IMR-90 (cell line): ENCODE measurements at regions not wholly inside any gene's neighbourhood (a gene's known extent, or its start where the extent isn't known, plus 50 kb on each side); places are given as distances from the start of the nearest gene placed in this dataset.

Source experiments
- ATAC-seq: fragments of 200-7000 bp; cut with Tn5 transposase; 2 replicates; pipeline ENCODE4 v1.9.1; 2020; ENCODE audit warnings: low read depth, mild to moderate bottlenecking, moderate library complexity
- BruUV-seq: library from RNA; stranded (reverse); fragments of 400-500 nt; replicated peaks from 2 replicates; lab custom pipeline; 2021; lab: Mats Ljungman, UMichigan
- CTCF ChIA-PET: fragments of 300-600 bp; formaldehyde crosslinking; extraction: SDS; loops from one replicate; lab custom pipeline; 2021; ENCODE audit warnings: antibody characterized with exemption; lab: Yijun Ruan, JAX
- POLR2A ChIA-PET: fragments of 300-600 bp; sonication (Branson Sonifier 250); formaldehyde crosslinking; loops from one replicate; lab custom pipeline; 2022; ENCODE audit warnings: antibody characterized with exemption; ENCODE audit not compliant: unreplicated experiment; lab: Charles Lee
- DNase-seq: peaks from one replicate; pipeline ENCODE4 v3.0.0; 2013
- H2AFZ ChIP-seq: replicated peaks from 2 replicates; pipeline ENCODE3; 2013; ENCODE audit warnings: low read length, mild to moderate bottlenecking; ENCODE audit not compliant: poor library complexity
- H2AK5ac ChIP-seq: 2 replicates; pipeline ENCODE4 v1.6.1; 2013; ENCODE audit warnings: low read depth, low read length, inconsistent platforms
- H2AK9ac ChIP-seq: replicated peaks from 2 replicates; pipeline ENCODE3; 2013; ENCODE audit warnings: mild to moderate bottlenecking, low read depth, low read length, moderate library complexity; ENCODE audit not compliant: poor library complexity
- H2BK120ac ChIP-seq: 2 replicates; pipeline ENCODE4 v1.6.1; 2013; ENCODE audit warnings: low read depth, low read length, inconsistent platforms
- H2BK15ac ChIP-seq: 3 replicates; pipeline ENCODE4 v1.6.1; 2013; ENCODE audit warnings: low read depth, low read length, inconsistent platforms
- H2BK20ac ChIP-seq: 2 replicates; pipeline ENCODE4 v1.6.1; 2013; ENCODE audit warnings: low read depth, mild to moderate bottlenecking, inconsistent platforms, low read length, moderate library complexity
- H2BK5ac ChIP-seq: 2 replicates; pipeline ENCODE4 v1.6.1; 2013; ENCODE audit warnings: mild to moderate bottlenecking, low read depth, low read length, inconsistent platforms; ENCODE audit not compliant: poor library complexity, severe bottlenecking
- H3K14ac ChIP-seq: replicated peaks from 2 replicates; pipeline ENCODE4 v1.6.1; 2013; ENCODE audit warnings: low read depth, low read length, inconsistent platforms
- H3K18ac ChIP-seq: 2 replicates; pipeline ENCODE4 v1.6.1; 2013; ENCODE audit warnings: low read depth, low read length, control low read depth
- H3K23ac ChIP-seq: 2 replicates; pipeline ENCODE4 v1.6.1; 2013; ENCODE audit warnings: low read depth, low read length, inconsistent platforms
- H3K27ac ChIP-seq: 2 replicates; pipeline ENCODE4 v1.5.1; 2013; ENCODE audit warnings: mild to moderate bottlenecking, control low read depth, low read length; ENCODE audit not compliant: insufficient read depth
- H3K27me3 ChIP-seq: 2 replicates; pipeline ENCODE4 v1.6.1; 2013; ENCODE audit warnings: low read length; ENCODE audit not compliant: control insufficient read depth, insufficient read depth
- H3K36me3 ChIP-seq: 2 replicates; pipeline ENCODE4 v1.6.1; 2013; ENCODE audit warnings: low read length, mixed read lengths; ENCODE audit not compliant: control insufficient read depth, insufficient read depth
- H3K4ac ChIP-seq: 2 replicates; pipeline ENCODE4 v1.6.1; 2013; ENCODE audit warnings: low read depth, low read length, inconsistent platforms
- H3K4me1 ChIP-seq: 2 replicates; pipeline ENCODE4 v1.6.1; 2013; ENCODE audit warnings: low read length, mixed read lengths; ENCODE audit not compliant: control insufficient read depth, insufficient read depth
- H3K4me2 ChIP-seq: 2 replicates; pipeline ENCODE4 v1.6.1; 2013; ENCODE audit warnings: low read depth, mild to moderate bottlenecking, control low read depth, low read length, moderate library complexity
- H3K4me3 ChIP-seq: 2 replicates; pipeline ENCODE4 v1.5.1; 2013; ENCODE audit warnings: low read depth, mild to moderate bottlenecking, control low read depth, low read length, moderate library complexity; ENCODE audit not compliant: insufficient read depth
- H3K56ac ChIP-seq: 2 replicates; pipeline ENCODE4 v1.6.1; 2013; ENCODE audit warnings: low read length, inconsistent platforms; ENCODE audit not compliant: insufficient read depth; ENCODE audit errors: extremely low read depth
- H3K79me1 ChIP-seq, 2 experiments: 2 replicates each; pipeline ENCODE4 v1.6.1; 2013; ENCODE audit warnings: low read length in 2 of 2, inconsistent platforms in 1 of 2, low read depth in 1 of 2
- H3K9ac ChIP-seq: 2 replicates; pipeline ENCODE4 v1.6.1; 2013; ENCODE audit warnings: low read depth, low read length, control low read depth
- H3K9me1 ChIP-seq: 2 replicates; pipeline ENCODE4 v1.6.1; 2013; ENCODE audit warnings: low read length, inconsistent platforms; ENCODE audit not compliant: insufficient read depth
- H3K9me3 ChIP-seq: 2 replicates; pipeline ENCODE4 v1.6.1; 2013; ENCODE audit warnings: low read length; ENCODE audit not compliant: control insufficient read depth, insufficient read depth
- H4K20me1 ChIP-seq: 2 replicates; pipeline ENCODE4 v1.6.1; 2013; ENCODE audit warnings: low read length, inconsistent platforms; ENCODE audit not compliant: insufficient read depth
- H4K5ac ChIP-seq: 2 replicates; pipeline ENCODE4 v1.6.1; 2013; ENCODE audit warnings: mild to moderate bottlenecking, low read depth, low read length, control low read depth
- H4K8ac ChIP-seq, 2 experiments: 2 replicates each; pipeline ENCODE4 v1.6.1; 2013; ENCODE audit warnings: low read depth in 2 of 2, low read length in 2 of 2, control low read depth in 1 of 2, inconsistent platforms in 1 of 2
- H4K91ac ChIP-seq: 2 replicates; pipeline ENCODE4 v1.6.1; 2013; ENCODE audit warnings: low read depth, low read length, inconsistent platforms; ENCODE audit not compliant: insufficient read depth
- BHLHE40 ChIP-seq: fragments of 150-350 bp; IDR thresholded peaks from 2 replicates; pipeline ENCODE4 v1.6.1; 2016; ENCODE audit warnings: mild to moderate bottlenecking, low read depth, low read length
- CEBPB ChIP-seq: IDR thresholded peaks from 2 replicates; pipeline ENCODE4 v1.6.1; 2012; ENCODE audit warnings: low read depth, low read length, improper control_type of control experiment
- CHD1 ChIP-seq: IDR thresholded peaks from 2 replicates; pipeline ENCODE4 v1.6.1; 2012; ENCODE audit warnings: low read depth, low read length, improper control_type of control experiment
- FOS ChIP-seq: fragments of 150-350 bp; IDR thresholded peaks from 2 replicates; pipeline ENCODE4 v1.6.1; 2016; ENCODE audit warnings: low read depth, low read length
- MAFK ChIP-seq: IDR thresholded peaks from 2 replicates; pipeline ENCODE4 v1.6.1; 2012; ENCODE audit warnings: low read depth, low read length, improper control_type of control experiment
- MAZ ChIP-seq: IDR thresholded peaks from 2 replicates; pipeline ENCODE4 v1.6.1; 2012; ENCODE audit warnings: low read depth, mild to moderate bottlenecking, low read length, improper control_type of control experiment, moderate library complexity, borderline replicate concordance
- MXI1 ChIP-seq: IDR thresholded peaks from 2 replicates; pipeline ENCODE4 v1.6.1; 2012; ENCODE audit warnings: low read depth, mild to moderate bottlenecking, low read length, moderate library complexity, borderline replicate concordance
- NFE2L2 ChIP-seq: fragments of 150-350 bp; IDR thresholded peaks from 2 replicates; pipeline ENCODE4 v1.6.1; 2016; ENCODE audit warnings: low read depth, mild to moderate bottlenecking, low read length
- RAD21 ChIP-seq: IDR thresholded peaks from 2 replicates; pipeline ENCODE4 v1.6.1; 2012; ENCODE audit warnings: low read length, improper control_type of control experiment
- RCOR1 ChIP-seq: IDR thresholded peaks from 2 replicates; pipeline ENCODE4 v1.6.1; 2012; ENCODE audit warnings: mild to moderate bottlenecking, low read length, improper control_type of control experiment; ENCODE audit not compliant: insufficient replicate concordance
- RFX5 ChIP-seq: IDR thresholded peaks from 2 replicates; pipeline ENCODE4 v1.8.0; 2012; ENCODE audit warnings: low read depth, mild to moderate bottlenecking, low read length, moderate library complexity
- SMC3 ChIP-seq: fragments of 150-350 bp; IDR thresholded peaks from 2 replicates; pipeline ENCODE4 v1.6.1; 2016; ENCODE audit warnings: low read depth, mild to moderate bottlenecking, antibody characterized with exemption, low read length, moderate library complexity
- WGBS, 2 experiments: methylation state at CpG; one replicate each; pipeline versions ENCODE4 v1.1.5 to v1.1.7; 2013; ENCODE audit warnings: missing lambda C conversion rate in 2 of 2; ENCODE audit not compliant: insufficient read length in 1 of 2; ENCODE audit errors: extremely low coverage in 2 of 2; 5-methylcytosine and 5-hydroxymethylcytosine counted together
- dilution Hi-C: fragments of 300-500 bp; cut with HindIII; formaldehyde crosslinking; loops from one replicate; pipeline ENCODE4 v1.14.3; 2018; ENCODE audit warnings: low sequenced_read_pairs; ENCODE audit not compliant: unreplicated experiment
- in situ Hi-C: fragments of 300-500 bp; cut with MboI; formaldehyde crosslinking; loops from 3 replicates; pipeline ENCODE4 v1.14.3; 2019; ENCODE audit warnings: low sequenced_read_pairs, inconsistent platforms, mixed read lengths
- intact Hi-C: fragments of 100-400 bp; cut with micrococcal nuclease; formaldehyde crosslinking; loops from 2 replicates; pipeline ENCODE4 v1.10.0; 2022
- TF ChIP-seq, protein P1 (sequence below): fragments of 150-350 bp; IDR thresholded peaks from 2 replicates; pipeline ENCODE4 v1.6.1; 2017; ENCODE audit warnings: mild to moderate bottlenecking, antibody characterized with exemption, low read length, low read depth
- TF ChIP-seq, protein P2 (sequence below): conservative IDR thresholded peaks from 2 replicates; pipeline ENCODE4 v1.5.1; 2012; ENCODE audit warnings: mild to moderate bottlenecking, low read depth, low read length, improper control_type of control experiment

DNA sequence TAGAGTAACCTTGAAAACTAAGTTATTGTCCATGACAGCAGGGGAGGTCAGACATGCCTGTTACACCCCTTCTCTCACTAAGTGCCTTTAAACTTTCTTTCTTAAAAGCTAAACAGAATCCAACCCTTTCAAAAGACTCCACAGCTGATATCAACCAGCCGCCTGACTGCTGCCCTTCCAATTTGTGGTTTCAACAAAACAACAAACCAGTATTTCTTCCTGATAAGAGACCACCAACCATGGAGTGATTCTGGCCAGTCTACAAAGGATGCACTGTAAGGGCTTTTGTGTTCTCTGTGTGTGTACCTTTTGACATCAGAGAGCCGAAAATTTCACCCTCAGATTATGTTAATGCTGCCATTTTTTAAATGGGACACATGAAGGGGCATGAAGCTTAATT lies 1204.2 kb downstream of the ROBO2 start:
- H3K9me3 ChIP-seq = peaks cover 11% of the 10 kb centered on the region
- ChIA-PET CTCF (interaction anchor here (0.9 kb wide), 1 partner anchor 8 kb away, joined by 3 read pairs; no protein-coding TSS in a partner anchor), POLR2A (no interaction called here)
- in situ Hi-C loops = no loop called here
- no peak overlapping the region for H2BK5ac ChIP-seq
- no peak overlapping the region for H3K23ac ChIP-seq
- H3K4me1 ChIP-seq = no peaks in the 10 kb centered on the region
- H4K8ac ChIP-seq = no peak overlapping the region
- H2AFZ ChIP-seq = no peak overlapping the region
- no peak overlapping the region for H4K5ac ChIP-seq
- intact Hi-C loops = no loop called here
- H3K56ac ChIP-seq = no peak overlapping the region
- no peak for ATAC-seq
- no peak overlapping the region for H3K4ac ChIP-seq
- no peaks in the 10 kb centered on the region for H4K20me1 ChIP-seq
- no peak overlapping the region for H3K4me2 ChIP-seq
- H3K27ac ChIP-seq = no peak overlapping the region
- no peaks in the 10 kb centered on the region for H3K79me1 ChIP-seq
- TF ChIP-seq RFX5 (no peak), NFE2L2 (no peak), MXI1 (no peak), BHLHE40 (no peak), CEBPB (no peak), MAZ (no peak), RAD21 (no peak), CHD1 (no peak), MAFK (no peak), RCOR1 (no peak), SMC3 (no peak), FOS (no peak)
- TF ChIP-seq, protein P1, sequence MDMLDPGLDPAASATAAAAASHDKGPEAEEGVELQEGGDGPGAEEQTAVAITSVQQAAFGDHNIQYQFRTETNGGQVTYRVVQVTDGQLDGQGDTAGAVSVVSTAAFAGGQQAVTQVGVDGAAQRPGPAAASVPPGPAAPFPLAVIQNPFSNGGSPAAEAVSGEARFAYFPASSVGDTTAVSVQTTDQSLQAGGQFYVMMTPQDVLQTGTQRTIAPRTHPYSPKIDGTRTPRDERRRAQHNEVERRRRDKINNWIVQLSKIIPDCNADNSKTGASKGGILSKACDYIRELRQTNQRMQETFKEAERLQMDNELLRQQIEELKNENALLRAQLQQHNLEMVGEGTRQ = no peak
- TF ChIP-seq, protein P2, sequence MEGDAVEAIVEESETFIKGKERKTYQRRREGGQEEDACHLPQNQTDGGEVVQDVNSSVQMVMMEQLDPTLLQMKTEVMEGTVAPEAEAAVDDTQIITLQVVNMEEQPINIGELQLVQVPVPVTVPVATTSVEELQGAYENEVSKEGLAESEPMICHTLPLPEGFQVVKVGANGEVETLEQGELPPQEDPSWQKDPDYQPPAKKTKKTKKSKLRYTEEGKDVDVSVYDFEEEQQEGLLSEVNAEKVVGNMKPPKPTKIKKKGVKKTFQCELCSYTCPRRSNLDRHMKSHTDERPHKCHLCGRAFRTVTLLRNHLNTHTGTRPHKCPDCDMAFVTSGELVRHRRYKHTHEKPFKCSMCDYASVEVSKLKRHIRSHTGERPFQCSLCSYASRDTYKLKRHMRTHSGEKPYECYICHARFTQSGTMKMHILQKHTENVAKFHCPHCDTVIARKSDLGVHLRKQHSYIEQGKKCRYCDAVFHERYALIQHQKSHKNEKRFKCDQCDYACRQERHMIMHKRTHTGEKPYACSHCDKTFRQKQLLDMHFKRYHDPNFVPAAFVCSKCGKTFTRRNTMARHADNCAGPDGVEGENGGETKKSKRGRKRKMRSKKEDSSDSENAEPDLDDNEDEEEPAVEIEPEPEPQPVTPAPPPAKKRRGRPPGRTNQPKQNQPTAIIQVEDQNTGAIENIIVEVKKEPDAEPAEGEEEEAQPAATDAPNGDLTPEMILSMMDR = no peak
- no peaks in the 10 kb centered on the region for H3K9me1 ChIP-seq
- WGBS, 2 experiments = no CpG with 5 or more reads among the region's 2 CpGs
- H4K91ac ChIP-seq = no peak overlapping the region
- BruUV-seq = no TSS peak
- H3K36me3 ChIP-seq = no peaks in the 10 kb centered on the region
- H2BK120ac ChIP-seq = no peak overlapping the region
- DNase-seq = no peak
- no peak overlapping the region for H2BK20ac ChIP-seq
- no peak overlapping the region for H2AK9ac ChIP-seq
- no peak overlapping the region for H3K9ac ChIP-seq
- H3K27me3 ChIP-seq = no peaks in the 10 kb centered on the region
- H2AK5ac ChIP-seq = no peak overlapping the region
- dilution Hi-C loops = no loop called here
- H3K4me3 ChIP-seq = no peak overlapping the region
- H2BK15ac ChIP-seq = no peak overlapping the region
- H3K14ac ChIP-seq = no peak overlapping the region
- no peak overlapping the region for H3K18ac ChIP-seq
